B cell (primary cell): ENCODE measurements at regions not wholly inside any gene's neighbourhood (a gene's known extent, or its start where the extent isn't known, plus 50 kb on each side); places are given as distances from the start of the nearest gene placed in this dataset.

ENCODE experiments used
- ATAC-seq: fragments of 200-7000 bp; cut with Tn5 transposase; one replicate; pipeline ENCODE4 v1.10.0; 2021; ENCODE audit warnings: low read depth, mild to moderate bottlenecking, moderate number of reproducible peaks, moderate library complexity
- CTCF ChIA-PET: fragments of 350-600 bp; sonication (Branson Sonifier 250); formaldehyde crosslinking; loops from one replicate; lab custom pipeline; 2021; ENCODE audit warnings: antibody characterized with exemption, inconsistent platforms; lab: Charles Lee
- POLR2A ChIA-PET: fragments of 350-600 bp; sonication (Branson Sonifier 250); formaldehyde crosslinking; loops from one replicate; lab custom pipeline; 2021; ENCODE audit warnings: antibody characterized with exemption; lab: Charles Lee
- DNase-seq: peaks from one replicate; pipeline ENCODE4 v3.0.0; 2013
- H2AFZ ChIP-seq: 2 replicates; pipeline ENCODE4 v1.6.1; 2012; ENCODE audit warnings: mild to moderate bottlenecking, low read depth, low read length; ENCODE audit not compliant: insufficient read depth, poor library complexity, severe bottlenecking
- H3K27ac ChIP-seq, 2 donors: 1 replicate in 1 of 2; 2 replicates in 1 of 2; pipeline ENCODE4 v1.5.1; 2012 to 2013; ENCODE audit warnings: low read length in 2 of 2, mild to moderate bottlenecking in 2 of 2, moderate library complexity in 1 of 2
- H3K27me3 ChIP-seq, 4 experiments: fragments of 200-600 bp in 1 of 4; sonication (generic) in 1 of 4; replicated peaks in 1 of 4; 1 replicate in 2 of 4; 2 replicates in 2 of 4; pipeline versions ENCODE4 v1.6.1 to v1.7.0; 2013 to 2016; ENCODE audit warnings: low read length in 3 of 4, mild to moderate bottlenecking in 2 of 4, mixed read lengths in 1 of 4, moderate library complexity in 1 of 4; ENCODE audit not compliant: insufficient read depth in 4 of 4, control insufficient read depth in 3 of 4; ENCODE audit errors: control extremely low read depth in 1 of 4
- H3K36me3 ChIP-seq, 2 experiments: replicated peaks in 1 of 2; 1 replicate in 1 of 2; 2 replicates in 1 of 2; pipeline versions ENCODE4 v1.6.1 to v1.7.1; 2013; ENCODE audit warnings: low read length in 1 of 2; ENCODE audit not compliant: insufficient read depth in 2 of 2, control insufficient read depth in 1 of 2; ENCODE audit errors: control extremely low read depth in 1 of 2, extremely low read depth in 1 of 2
- H3K4me1 ChIP-seq, 2 donors: fragments of 200-600 bp in 1 of 2; sonication (generic) in 1 of 2; 1 replicate in 1 of 2; 2 replicates in 1 of 2; pipeline versions ENCODE4 v1.5.1 to v1.6.1; 2013 to 2017; ENCODE audit warnings: low read length in 2 of 2; ENCODE audit not compliant: control insufficient read depth in 2 of 2, insufficient read depth in 2 of 2
- H3K4me2 ChIP-seq: replicated peaks from 2 replicates; pipeline ENCODE3; 2012; ENCODE audit warnings: mild to moderate bottlenecking, low read depth, low read length; ENCODE audit not compliant: poor library complexity, severe bottlenecking
- H3K4me3 ChIP-seq, 5 experiments: fragments of 200-600 bp in 1 of 5; sonication (generic) in 1 of 5; 1 replicate in 3 of 5; 2 replicates in 2 of 5; pipeline versions ENCODE4 v1.5.1 to v1.7.0; 2011 to 2016; ENCODE audit warnings: low read length in 4 of 5, mild to moderate bottlenecking in 4 of 5, low read depth in 2 of 5, control low read depth in 1 of 5, moderate library complexity in 1 of 5; ENCODE audit not compliant: insufficient read depth in 1 of 5; ENCODE audit errors: control extremely low read depth in 1 of 5, extremely low read depth in 1 of 5
- H3K79me2 ChIP-seq: fragments of 200-600 bp; sonication (generic); one replicate; pipeline ENCODE4 v1.6.0; 2016; ENCODE audit warnings: low read length; ENCODE audit not compliant: control insufficient read depth, insufficient read depth
- H3K9ac ChIP-seq: fragments of 200-600 bp; sonication (generic); 2 replicates; pipeline ENCODE4 v1.6.1; 2017; ENCODE audit warnings: mild to moderate bottlenecking, low read length, moderate library complexity
- H3K9me3 ChIP-seq, 3 donors: one replicate each; pipeline versions ENCODE4 v1.6.1 to v1.7.1; 2013; ENCODE audit warnings: low read length in 2 of 3; ENCODE audit not compliant: control insufficient read depth in 2 of 3, insufficient read depth in 1 of 3; ENCODE audit errors: control extremely low read depth in 1 of 3
- H4K20me1 ChIP-seq: 2 replicates; pipeline ENCODE4 v1.6.0; 2012; ENCODE audit warnings: mild to moderate bottlenecking, low read length; ENCODE audit not compliant: insufficient read depth, control insufficient read depth, poor library complexity, severe bottlenecking
- H3K27ac Mint-ChIP-seq: one replicate; pipeline ENCODE4 v1.8.0; 2021; ENCODE audit warnings: mixed read lengths
- H3K27me3 Mint-ChIP-seq: one replicate; pipeline ENCODE4 v1.8.0; 2021; ENCODE audit warnings: mixed read lengths
- H3K4me1 Mint-ChIP-seq: one replicate; pipeline ENCODE4 v1.8.0; 2021; ENCODE audit warnings: mixed read lengths
- H3K4me3 Mint-ChIP-seq: one replicate; pipeline ENCODE4 v1.8.0; 2021; ENCODE audit warnings: mixed read lengths
- H3K9me3 Mint-ChIP-seq: one replicate; pipeline ENCODE4 v1.8.0; 2022; ENCODE audit warnings: mixed read lengths; ENCODE audit not compliant: insufficient read depth
- EZH2 ChIP-seq: IDR thresholded peaks from 2 replicates; pipeline ENCODE4 v1.6.1; 2012; ENCODE audit warnings: borderline replicate concordance, low read depth, mild to moderate bottlenecking, moderate library complexity, low read length; ENCODE audit not compliant: insufficient read depth, poor library complexity, severe bottlenecking
- WGBS: methylation state at CpG from one replicate; pipeline ENCODE4 v1.1.5; 2013; ENCODE audit warnings: missing lambda C conversion rate; ENCODE audit not compliant: insufficient coverage; 5-methylcytosine and 5-hydroxymethylcytosine counted together
- intact Hi-C: fragments of 100-400 bp; cut with micrococcal nuclease; formaldehyde crosslinking; loops from one replicate; pipeline ENCODE4 v1.10.0; 2022
- TF ChIP-seq, protein P1 (sequence below): fragments of 200-600 bp; IDR thresholded peaks from one replicate; pipeline ENCODE4 v1.8.0; 2022; ENCODE audit warnings: antibody characterized with exemption, mild to moderate bottlenecking

DNA sequence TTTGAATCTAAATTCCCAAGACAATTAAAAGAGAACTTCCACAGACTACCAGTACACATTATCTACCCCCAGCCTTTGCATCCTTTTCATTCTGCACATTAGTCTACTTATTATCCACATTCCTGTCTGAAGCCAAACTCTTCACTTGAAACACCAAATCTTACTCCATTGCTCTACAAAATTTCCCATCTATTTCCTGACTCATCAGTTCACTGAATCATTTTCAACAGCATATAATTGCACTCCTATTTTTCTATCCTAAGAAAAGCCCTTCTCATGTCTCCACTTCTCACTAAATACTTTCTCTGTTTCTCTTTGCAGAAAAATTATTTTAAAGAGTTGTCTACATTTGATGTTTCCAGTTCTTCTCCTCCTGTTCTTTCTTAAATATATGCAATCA lies 239.4 kb upstream of the FERMT1 start:
- TF ChIP-seq, protein P1, sequence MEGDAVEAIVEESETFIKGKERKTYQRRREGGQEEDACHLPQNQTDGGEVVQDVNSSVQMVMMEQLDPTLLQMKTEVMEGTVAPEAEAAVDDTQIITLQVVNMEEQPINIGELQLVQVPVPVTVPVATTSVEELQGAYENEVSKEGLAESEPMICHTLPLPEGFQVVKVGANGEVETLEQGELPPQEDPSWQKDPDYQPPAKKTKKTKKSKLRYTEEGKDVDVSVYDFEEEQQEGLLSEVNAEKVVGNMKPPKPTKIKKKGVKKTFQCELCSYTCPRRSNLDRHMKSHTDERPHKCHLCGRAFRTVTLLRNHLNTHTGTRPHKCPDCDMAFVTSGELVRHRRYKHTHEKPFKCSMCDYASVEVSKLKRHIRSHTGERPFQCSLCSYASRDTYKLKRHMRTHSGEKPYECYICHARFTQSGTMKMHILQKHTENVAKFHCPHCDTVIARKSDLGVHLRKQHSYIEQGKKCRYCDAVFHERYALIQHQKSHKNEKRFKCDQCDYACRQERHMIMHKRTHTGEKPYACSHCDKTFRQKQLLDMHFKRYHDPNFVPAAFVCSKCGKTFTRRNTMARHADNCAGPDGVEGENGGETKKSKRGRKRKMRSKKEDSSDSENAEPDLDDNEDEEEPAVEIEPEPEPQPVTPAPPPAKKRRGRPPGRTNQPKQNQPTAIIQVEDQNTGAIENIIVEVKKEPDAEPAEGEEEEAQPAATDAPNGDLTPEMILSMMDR: no peak
- ATAC-seq: no peak
- Histone ChIP-seq H3K79me2 (no peaks in the 10 kb centered on the region), H3K36me3 (no peaks in the 10 kb centered on the region), H3K27me3 (no peaks in the 10 kb centered on the region), H3K4me1 (no peaks in the 10 kb centered on the region), H2AFZ (no peak overlapping the region), H3K4me3 (no peak overlapping the region), H3K4me2 (no peak overlapping the region), H3K9ac (no peak overlapping the region), H3K27ac (no peak overlapping the region), H3K9me3 (no peaks in the 10 kb centered on the region), H4K20me1 (no peaks in the 10 kb centered on the region)
- Mint-ChIP-seq H3K9me3 (no peaks in the 10 kb centered on the region), H3K27ac (no peak overlapping the region), H3K4me1 (no peaks in the 10 kb centered on the region), H3K27me3 (no peaks in the 10 kb centered on the region), H3K4me3 (no peak overlapping the region)
- ChIA-PET POLR2A (no interaction called here), CTCF (no interaction called here)
- intact Hi-C loops: no loop called here
- no peak for DNase-seq

DNA sequence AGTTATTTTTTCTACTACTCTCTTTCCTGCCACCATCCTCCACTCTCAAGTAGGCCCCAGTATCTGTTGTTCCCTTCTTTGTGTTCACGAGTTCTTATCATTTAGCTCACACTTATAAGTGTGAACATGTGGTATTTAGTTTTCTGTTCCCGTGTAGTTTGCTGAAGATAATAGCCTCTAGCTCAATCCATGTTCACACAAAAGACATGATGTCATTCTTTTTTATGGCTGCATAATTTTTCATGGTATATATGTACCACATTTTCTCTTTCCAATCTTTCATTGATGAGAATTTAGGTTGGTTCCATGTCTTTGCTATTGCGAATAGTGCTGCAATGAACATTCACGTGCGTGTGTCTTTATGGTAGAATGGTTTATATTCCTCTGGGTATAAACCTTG lies 237.9 kb upstream of the FERMT1 start:
- no peaks in the 10 kb centered on the region for H3K36me3 ChIP-seq
- no peaks in the 10 kb centered on the region for H3K9me3 Mint-ChIP-seq
- no peak overlapping the region for H3K27ac ChIP-seq
- peaks cover 0 to 4% (median 0%) of the 10 kb centered on the region in 3 donors for H3K9me3 ChIP-seq
- TF ChIP-seq, protein P1: no peak
- TF ChIP-seq EZH2: no peak
- H3K4me3 ChIP-seq: no peak overlapping the region
- DNase-seq (no peak), ATAC-seq (no peak)
- H3K27me3 ChIP-seq: no peaks in the 10 kb centered on the region
- H3K4me1 ChIP-seq: no peaks in the 10 kb centered on the region
- no peak overlapping the region for H3K4me2 ChIP-seq
- intact Hi-C loops: no loop called here
- H3K27ac Mint-ChIP-seq: no peak overlapping the region
- CTCF ChIA-PET: no interaction called here
- H3K27me3 Mint-ChIP-seq: no peaks in the 10 kb centered on the region
- H3K79me2 ChIP-seq: no peaks in the 10 kb centered on the region
- POLR2A ChIA-PET: no interaction called here
- no peaks in the 10 kb centered on the region for H4K20me1 ChIP-seq
- H3K4me3 Mint-ChIP-seq: no peak overlapping the region
- H2AFZ ChIP-seq: no peak overlapping the region
- no CpG with 5 or more reads among the region's 5 CpGs for WGBS
- H3K9ac ChIP-seq: no peak overlapping the region
- H3K4me1 Mint-ChIP-seq: no peaks in the 10 kb centered on the region
